ENCODE measurements at regions not wholly inside any gene's neighbourhood (a gene's known extent, or its start where the extent isn't known, plus 50 kb on each side); places are given as distances from the start of the nearest gene placed in this dataset.
A peak's percentile ranks its signal among the peaks of the same experiment; 100 is the strongest.

- TF ChIP-seq CTCF (conservative IDR thresholded peaks at IDR 0.05): no peak
- no peak overlapping the region for H3K27ac ChIP-seq
Measured at GRCh38 chr14:97233319-97233985, 436.3 kb downstream of the VRK1 start.

DNA sequence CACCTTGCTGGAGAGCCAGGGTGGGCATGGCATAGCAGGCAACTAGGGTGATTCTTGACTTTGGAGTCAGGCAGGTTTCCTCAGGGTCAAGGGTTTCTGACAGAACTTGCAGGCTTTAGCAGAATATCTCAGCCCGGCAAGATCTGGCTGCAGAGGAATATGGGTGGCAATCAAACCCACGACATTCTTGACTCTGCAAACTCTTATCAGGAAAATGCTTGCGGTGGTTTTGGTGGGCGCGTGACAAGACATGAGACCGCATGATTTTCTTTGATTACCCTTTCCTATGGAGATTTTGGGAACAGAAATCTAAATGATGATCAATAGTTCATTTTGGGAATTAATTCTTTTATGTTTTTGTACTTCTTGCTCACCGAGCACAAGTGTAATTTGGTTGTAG, 449.5 kb downstream of the VRK1 start:
- no peak for TF ChIP-seq CTCF (conservative IDR thresholded peaks at IDR 0.05)
- H3K27ac ChIP-seq: no peak overlapping the region

DNA sequence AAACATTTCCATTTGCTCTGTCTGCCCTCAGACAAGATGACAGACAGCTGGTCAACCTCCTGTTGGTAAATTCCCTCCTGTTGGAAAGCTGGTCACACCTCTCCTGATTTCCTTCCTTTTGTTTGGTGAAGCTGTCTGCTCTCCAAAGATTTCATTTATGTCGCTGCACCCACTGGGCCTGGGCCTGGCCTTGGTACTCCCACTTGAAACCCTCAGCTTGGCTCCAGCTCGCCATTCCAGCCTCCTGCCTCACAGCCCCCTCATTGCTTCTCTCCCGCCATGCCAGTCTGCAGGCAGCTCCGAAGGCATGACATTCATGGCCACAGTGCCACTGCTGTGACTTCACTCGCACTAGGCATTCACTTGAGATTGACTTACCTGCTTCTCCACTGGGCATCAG, 451.8 kb downstream of the VRK1 start:
- H3K27ac ChIP-seq: no peak overlapping the region
- TF ChIP-seq CTCF (conservative IDR thresholded peaks at IDR 0.05): no peak

DNA sequence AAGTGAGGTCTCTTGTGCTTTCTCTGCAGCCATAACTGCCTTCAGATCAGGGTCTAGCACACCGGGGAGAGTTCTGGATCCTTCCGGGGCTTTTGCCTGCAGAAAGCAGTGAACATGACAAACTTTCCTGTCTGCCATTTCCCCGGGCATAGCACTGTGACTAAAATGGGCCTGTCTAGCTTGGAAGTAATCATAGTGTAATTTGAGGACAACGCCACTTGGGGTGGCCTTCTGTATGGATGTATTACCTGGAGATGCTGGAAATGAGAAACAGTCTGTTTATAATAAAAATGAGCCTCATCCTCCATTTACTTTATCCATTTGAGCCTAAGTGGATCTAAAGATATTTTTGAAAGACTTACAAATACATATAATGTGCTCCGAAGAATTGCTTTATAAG, 453.7 kb downstream of the VRK1 start:
- no peak overlapping the region for H3K27ac ChIP-seq
- TF ChIP-seq CTCF (conservative IDR thresholded peaks at IDR 0.05): no peak

DNA sequence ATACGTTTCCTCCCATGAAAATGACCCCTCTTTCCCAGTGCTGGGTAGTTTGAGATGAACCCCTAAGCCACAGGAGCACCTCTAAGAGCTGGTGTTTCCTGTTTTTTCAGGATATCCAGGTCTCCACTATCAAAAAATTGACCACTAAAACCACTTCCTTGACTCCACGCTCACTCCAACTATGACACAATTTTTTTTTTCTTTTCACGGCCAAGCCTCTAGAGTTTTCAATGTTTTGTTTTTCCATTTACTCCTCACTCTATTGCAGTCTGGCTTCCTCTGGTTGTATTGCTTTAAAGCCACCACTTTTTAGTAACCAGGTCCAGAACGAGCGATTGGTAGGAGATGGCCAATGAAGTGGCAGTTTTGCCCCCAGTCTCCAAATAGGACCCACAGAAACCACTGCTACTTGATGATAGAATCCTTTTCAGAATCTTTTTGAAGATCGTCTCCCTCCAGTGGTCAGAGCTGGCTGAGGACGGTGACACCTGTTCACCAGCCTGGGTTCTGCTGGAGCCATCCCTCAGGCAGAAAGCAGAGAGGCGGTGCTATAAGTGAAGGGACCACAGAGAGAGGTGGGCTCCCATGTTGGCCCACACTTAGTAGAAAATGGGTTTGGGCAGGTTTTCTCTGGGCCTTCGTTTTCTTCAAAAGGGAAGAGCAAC, 454.4 kb downstream of the VRK1 start:
- no peak overlapping the region for H3K27ac ChIP-seq
- TF ChIP-seq CTCF (conservative IDR thresholded peaks at IDR 0.05): peak; percentile 29

- TF ChIP-seq CTCF (conservative IDR thresholded peaks at IDR 0.05): no peak
- H3K27ac ChIP-seq: no peak overlapping the region
Measured at GRCh38 chr14:97253756-97254155, 456.6 kb downstream of the VRK1 start.

GRCh38 chr14:97262336-97262735, 465.2 kb downstream of the VRK1 start:
- no peak overlapping the region for H3K27ac ChIP-seq

More at GRCh38 chr14:97262336-97262735, 465.2 kb downstream of the VRK1 start:
- TF ChIP-seq CTCF (conservative IDR thresholded peaks at IDR 0.05): no peak
